B cell (primary cell): ENCODE measurements at regions not wholly inside any gene's neighbourhood (a gene's known extent, or its start where the extent isn't known, plus 50 kb on each side); places are given as distances from the start of the nearest gene placed in this dataset.

Experiments
- ATAC-seq: fragments of 200-7000 bp; cut with Tn5 transposase; one replicate; pipeline ENCODE4 v1.10.0; 2021; ENCODE audit warnings: low read depth, mild to moderate bottlenecking, moderate number of reproducible peaks, moderate library complexity
- CTCF ChIA-PET: fragments of 350-600 bp; sonication (Branson Sonifier 250); formaldehyde crosslinking; loops from one replicate; lab custom pipeline; 2021; ENCODE audit warnings: antibody characterized with exemption, inconsistent platforms; lab: Charles Lee
- POLR2A ChIA-PET: fragments of 350-600 bp; sonication (Branson Sonifier 250); formaldehyde crosslinking; loops from one replicate; lab custom pipeline; 2021; ENCODE audit warnings: antibody characterized with exemption; lab: Charles Lee
- DNase-seq: peaks from one replicate; pipeline ENCODE4 v3.0.0; 2013
- H2AFZ ChIP-seq: 2 replicates; pipeline ENCODE4 v1.6.1; 2012; ENCODE audit warnings: mild to moderate bottlenecking, low read depth, low read length; ENCODE audit not compliant: insufficient read depth, poor library complexity, severe bottlenecking
- H3K27ac ChIP-seq, 2 donors: 1 replicate in 1 of 2; 2 replicates in 1 of 2; pipeline ENCODE4 v1.5.1; 2012 to 2013; ENCODE audit warnings: low read length in 2 of 2, mild to moderate bottlenecking in 2 of 2, moderate library complexity in 1 of 2
- H3K27me3 ChIP-seq, 4 experiments: fragments of 200-600 bp in 1 of 4; sonication (generic) in 1 of 4; replicated peaks in 1 of 4; 1 replicate in 2 of 4; 2 replicates in 2 of 4; pipeline versions ENCODE4 v1.6.1 to v1.7.0; 2013 to 2016; ENCODE audit warnings: low read length in 3 of 4, mild to moderate bottlenecking in 2 of 4, mixed read lengths in 1 of 4, moderate library complexity in 1 of 4; ENCODE audit not compliant: insufficient read depth in 4 of 4, control insufficient read depth in 3 of 4; ENCODE audit errors: control extremely low read depth in 1 of 4
- H3K36me3 ChIP-seq, 2 experiments: replicated peaks in 1 of 2; 1 replicate in 1 of 2; 2 replicates in 1 of 2; pipeline versions ENCODE4 v1.6.1 to v1.7.1; 2013; ENCODE audit warnings: low read length in 1 of 2; ENCODE audit not compliant: insufficient read depth in 2 of 2, control insufficient read depth in 1 of 2; ENCODE audit errors: control extremely low read depth in 1 of 2, extremely low read depth in 1 of 2
- H3K4me1 ChIP-seq, 2 donors: fragments of 200-600 bp in 1 of 2; sonication (generic) in 1 of 2; 1 replicate in 1 of 2; 2 replicates in 1 of 2; pipeline versions ENCODE4 v1.5.1 to v1.6.1; 2013 to 2017; ENCODE audit warnings: low read length in 2 of 2; ENCODE audit not compliant: control insufficient read depth in 2 of 2, insufficient read depth in 2 of 2
- H3K4me2 ChIP-seq: replicated peaks from 2 replicates; pipeline ENCODE3; 2012; ENCODE audit warnings: mild to moderate bottlenecking, low read depth, low read length; ENCODE audit not compliant: poor library complexity, severe bottlenecking
- H3K4me3 ChIP-seq, 5 experiments: fragments of 200-600 bp in 1 of 5; sonication (generic) in 1 of 5; 1 replicate in 3 of 5; 2 replicates in 2 of 5; pipeline versions ENCODE4 v1.5.1 to v1.7.0; 2011 to 2016; ENCODE audit warnings: low read length in 4 of 5, mild to moderate bottlenecking in 4 of 5, low read depth in 2 of 5, control low read depth in 1 of 5, moderate library complexity in 1 of 5; ENCODE audit not compliant: insufficient read depth in 1 of 5; ENCODE audit errors: control extremely low read depth in 1 of 5, extremely low read depth in 1 of 5
- H3K79me2 ChIP-seq: fragments of 200-600 bp; sonication (generic); one replicate; pipeline ENCODE4 v1.6.0; 2016; ENCODE audit warnings: low read length; ENCODE audit not compliant: control insufficient read depth, insufficient read depth
- H3K9ac ChIP-seq: fragments of 200-600 bp; sonication (generic); 2 replicates; pipeline ENCODE4 v1.6.1; 2017; ENCODE audit warnings: mild to moderate bottlenecking, low read length, moderate library complexity
- H3K9me3 ChIP-seq, 3 donors: one replicate each; pipeline versions ENCODE4 v1.6.1 to v1.7.1; 2013; ENCODE audit warnings: low read length in 2 of 3; ENCODE audit not compliant: control insufficient read depth in 2 of 3, insufficient read depth in 1 of 3; ENCODE audit errors: control extremely low read depth in 1 of 3
- H4K20me1 ChIP-seq: 2 replicates; pipeline ENCODE4 v1.6.0; 2012; ENCODE audit warnings: mild to moderate bottlenecking, low read length; ENCODE audit not compliant: insufficient read depth, control insufficient read depth, poor library complexity, severe bottlenecking
- H3K27ac Mint-ChIP-seq: one replicate; pipeline ENCODE4 v1.8.0; 2021; ENCODE audit warnings: mixed read lengths
- H3K27me3 Mint-ChIP-seq: one replicate; pipeline ENCODE4 v1.8.0; 2021; ENCODE audit warnings: mixed read lengths
- H3K4me1 Mint-ChIP-seq: one replicate; pipeline ENCODE4 v1.8.0; 2021; ENCODE audit warnings: mixed read lengths
- H3K4me3 Mint-ChIP-seq: one replicate; pipeline ENCODE4 v1.8.0; 2021; ENCODE audit warnings: mixed read lengths
- H3K9me3 Mint-ChIP-seq: one replicate; pipeline ENCODE4 v1.8.0; 2022; ENCODE audit warnings: mixed read lengths; ENCODE audit not compliant: insufficient read depth
- CTCF ChIP-seq: fragments of 200-600 bp; IDR thresholded peaks from one replicate; pipeline ENCODE4 v1.8.0; 2022; ENCODE audit warnings: antibody characterized with exemption, mild to moderate bottlenecking
- EZH2 ChIP-seq: IDR thresholded peaks from 2 replicates; pipeline ENCODE4 v1.6.1; 2012; ENCODE audit warnings: borderline replicate concordance, low read depth, mild to moderate bottlenecking, moderate library complexity, low read length; ENCODE audit not compliant: insufficient read depth, poor library complexity, severe bottlenecking
- WGBS: methylation state at CpG from one replicate; pipeline ENCODE4 v1.1.5; 2013; ENCODE audit warnings: missing lambda C conversion rate; ENCODE audit not compliant: insufficient coverage; 5-methylcytosine and 5-hydroxymethylcytosine counted together
- intact Hi-C: fragments of 100-400 bp; cut with micrococcal nuclease; formaldehyde crosslinking; loops from one replicate; pipeline ENCODE4 v1.10.0; 2022

- DNase-seq (no peak), ATAC-seq (no peak)
- no peak for TF ChIP-seq CTCF
- TF ChIP-seq EZH2: no peak
- Histone ChIP-seq H2AFZ (no peak overlapping the region), H4K20me1 (no peaks in the 10 kb centered on the region), H3K4me1 (no peaks in the 10 kb centered on the region), H3K4me3 (no peak overlapping the region), H3K27me3 (no peaks in the 10 kb centered on the region), H3K9me3 (peaks cover 0 to 5% (median 0%) of the 10 kb centered on the region in 3 donors), H3K9ac (no peak overlapping the region), H3K36me3 (no peaks in the 10 kb centered on the region), H3K27ac (no peak overlapping the region), H3K79me2 (no peaks in the 10 kb centered on the region), H3K4me2 (no peak overlapping the region)
- H3K9me3 Mint-ChIP-seq: no peaks in the 10 kb centered on the region
- intact Hi-C loops: no loop called here
- H3K27me3 Mint-ChIP-seq: no peaks in the 10 kb centered on the region
- no peak overlapping the region for H3K27ac Mint-ChIP-seq
- no peak overlapping the region for H3K4me3 Mint-ChIP-seq
- 82% methylated on average over 2 of the region's 4 CpGs for WGBS
- no peaks in the 10 kb centered on the region for H3K4me1 Mint-ChIP-seq
- CTCF ChIA-PET: interaction anchor here (1.9 kb wide), 1 partner anchor 218 kb away, joined by 7 read pairs; no protein-coding TSS in a partner anchor
- POLR2A ChIA-PET: no interaction called here
These were observed 132.4 kb upstream of the ANO3 start for GRCh38 chr11:26199331-26200095.

- Mint-ChIP-seq H3K27me3 (no peaks in the 10 kb centered on the region), H3K4me1 (peaks cover 5% of the 10 kb centered on the region), H3K4me3 (no peak overlapping the region), H3K27ac (no peak overlapping the region), H3K9me3 (no peaks in the 10 kb centered on the region)
- ChIA-PET CTCF (interaction anchor here (1.9 kb wide), 1 partner anchor 220 kb away, joined by 7 read pairs; no protein-coding TSS in a partner anchor), POLR2A (no interaction called here)
- DNase-seq (no peak), ATAC-seq (no peak)
- Histone ChIP-seq H3K4me3 (no peak overlapping the region), H3K27me3 (no peaks in the 10 kb centered on the region), H3K4me1 (no peaks in the 10 kb centered on the region), H3K79me2 (no peaks in the 10 kb centered on the region), H3K4me2 (no peak overlapping the region), H3K27ac (no peak overlapping the region), H3K9me3 (peaks cover 0 to 11% (median 0%) of the 10 kb centered on the region in 3 donors), H2AFZ (no peak overlapping the region), H4K20me1 (no peaks in the 10 kb centered on the region), H3K36me3 (no peaks in the 10 kb centered on the region), H3K9ac (no peak overlapping the region)
- TF ChIP-seq EZH2 (no peak), CTCF (no peak)
- WGBS: no CpG with 5 or more reads among the region's 2 CpGs
- intact Hi-C loops: no loop called here
These were observed 130.5 kb upstream of the ANO3 start for GRCh38 chr11:26201411-26201810.
